ENCODE measurements at regions not wholly inside any gene's neighbourhood (a gene's known extent, or its start where the extent isn't known, plus 50 kb on each side); places are given as distances from the start of the nearest gene placed in this dataset.

DNA sequence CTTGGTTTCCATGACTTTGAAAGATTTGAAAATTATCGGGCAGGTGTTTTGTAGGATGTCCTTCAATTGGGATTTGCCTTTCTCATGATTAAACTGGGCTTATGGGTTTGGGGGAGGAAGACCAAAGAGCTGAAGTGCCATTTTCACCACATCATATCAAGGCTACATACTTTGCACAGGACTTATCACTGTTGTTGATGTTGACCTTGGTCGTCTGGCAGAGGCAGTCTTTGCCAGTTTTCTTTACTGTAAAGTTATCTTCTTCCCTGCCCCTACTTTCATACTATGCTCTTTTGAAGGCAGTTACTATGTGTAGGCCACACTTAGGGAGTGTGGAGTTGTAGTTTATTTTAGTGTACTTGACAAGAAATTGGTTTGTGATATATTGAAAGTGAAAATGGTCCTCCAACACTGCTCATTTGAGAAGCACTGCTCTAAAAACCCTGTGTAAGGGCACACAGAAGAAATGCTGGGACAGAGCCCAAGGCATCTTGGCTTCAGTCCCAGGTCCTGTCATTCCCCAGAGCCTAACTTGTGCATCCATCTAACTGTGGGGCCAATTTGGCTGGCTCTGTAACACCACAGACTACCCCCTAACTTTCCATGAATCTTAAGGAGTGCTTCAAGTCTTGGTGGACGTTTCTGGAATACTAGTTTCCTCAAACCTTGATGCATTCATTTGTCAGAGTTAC is 384.9 kb downstream of the KCNRG start:
- DNase-seq = peak; percentile 47

DNA sequence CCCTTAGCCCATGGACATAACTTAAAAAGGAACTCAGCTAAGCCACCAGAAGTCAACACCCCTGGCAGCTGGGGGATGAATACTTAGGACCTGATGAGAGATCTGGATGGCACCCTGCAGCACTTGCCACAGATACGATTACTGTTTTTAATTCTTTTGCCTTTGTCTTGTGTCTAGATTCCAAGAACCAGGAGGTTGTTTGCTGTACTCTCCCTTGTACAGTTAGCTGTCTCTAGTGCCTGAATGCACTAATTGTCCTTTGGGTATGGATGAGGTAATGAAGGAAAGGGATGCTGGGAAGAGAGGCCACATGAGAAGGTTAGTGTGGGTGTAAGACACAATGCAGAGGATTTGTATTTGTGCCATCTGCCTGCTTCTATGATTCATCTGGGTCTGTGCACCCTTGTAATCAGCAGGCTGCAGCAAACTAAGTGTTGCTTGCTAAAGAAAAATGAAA is 385.8 kb downstream of the KCNRG start:
- peak; percentile 84 for DNase-seq

GRCh38 chr13:50401721-50402465 is 386.6 kb downstream of the KCNRG start:
- peak; percentile 73 for DNase-seq

DNA sequence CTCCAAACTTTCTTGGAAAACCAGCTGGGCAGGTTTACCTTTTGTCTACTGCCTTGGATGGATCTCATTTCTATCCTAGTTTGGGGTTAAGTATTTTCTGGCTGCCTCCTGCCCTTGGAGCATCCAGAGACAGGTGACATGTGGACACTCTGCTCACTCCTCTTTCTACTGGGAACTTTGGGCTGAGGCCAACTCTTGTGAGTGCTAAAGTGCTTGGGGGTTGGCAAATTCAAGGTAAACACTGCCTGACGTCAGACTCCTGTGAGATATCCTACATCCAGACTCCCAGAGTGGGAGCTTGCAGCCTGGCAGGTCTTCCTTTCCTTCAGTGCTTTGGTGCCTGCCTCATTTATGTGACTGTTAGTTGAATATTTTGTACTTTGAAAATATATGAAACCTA is 388.1 kb downstream of the KCNRG start:
- DNase-seq = no peak

DNA sequence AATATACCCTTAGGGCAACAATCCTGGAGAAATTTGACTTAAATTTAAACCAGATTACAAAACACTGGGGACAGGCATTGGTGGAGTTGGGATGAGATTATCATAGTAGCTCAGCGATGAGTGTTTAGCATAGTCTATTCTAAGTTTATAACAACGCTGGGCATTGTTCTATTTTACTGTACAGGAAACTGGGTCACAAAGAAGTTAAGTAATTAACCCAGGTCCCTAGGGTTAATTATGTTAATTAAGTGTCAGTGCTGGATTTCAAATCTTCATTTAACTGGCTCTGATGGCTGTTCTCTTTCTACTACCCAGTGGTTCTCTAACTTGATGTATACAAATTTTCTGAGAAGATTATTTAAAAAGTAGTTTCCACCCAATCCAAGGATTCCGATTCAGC is 388.9 kb downstream of the KCNRG start:
- no peak for DNase-seq

DNA sequence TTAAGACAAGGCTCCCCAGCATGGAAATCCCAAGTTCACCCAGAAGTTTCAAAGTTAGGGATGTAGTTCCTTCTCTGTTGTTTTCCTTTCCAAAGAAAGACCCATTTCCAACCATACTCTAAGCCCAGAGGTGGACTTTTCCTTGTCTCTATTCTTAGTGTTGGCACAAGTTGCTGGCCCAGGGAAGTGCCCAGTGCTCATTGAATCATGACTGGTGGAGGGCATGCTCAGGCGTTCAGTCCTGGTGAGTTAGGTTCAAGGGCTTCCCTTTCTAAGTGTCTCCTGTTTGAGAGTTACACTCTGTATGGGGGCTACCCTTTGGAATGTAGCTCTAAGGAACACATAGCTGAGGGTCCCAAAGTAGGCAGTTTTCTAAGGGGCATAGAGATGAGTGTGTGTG is 389.5 kb downstream of the KCNRG start:
- DNase-seq = no peak

DNA sequence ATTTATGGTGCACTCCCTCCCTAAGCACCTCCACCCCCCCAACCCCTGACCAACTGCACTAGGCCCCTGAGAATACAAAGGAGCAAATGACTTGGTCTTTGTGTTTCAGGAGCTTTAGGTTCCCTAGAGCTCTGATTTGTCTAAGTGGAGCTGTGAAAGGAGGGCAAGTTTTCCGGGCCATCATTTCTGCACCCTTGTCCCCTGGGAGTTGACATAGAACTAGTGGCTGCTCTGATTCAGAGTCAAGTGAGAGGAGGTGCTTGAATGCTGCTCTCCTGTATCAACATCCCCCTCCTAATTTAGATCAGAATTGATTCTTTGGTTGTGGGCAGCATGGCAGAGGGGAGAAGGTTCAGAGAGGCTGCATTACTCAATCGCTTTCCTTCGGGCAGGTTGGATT is 391.6 kb downstream of the KCNRG start:
- DNase-seq = no peak

- DNase-seq = no peak
Measured at GRCh38 chr13:50408068-50408467, 392.8 kb downstream of the KCNRG start.

- DNase-seq = no peak
Measured at GRCh38 chr13:50409220-50409619, 394.0 kb downstream of the KCNRG start.

GRCh38 chr13:50410921-50411746 is 395.9 kb downstream of the KCNRG start:
- peak; percentile 95 for DNase-seq

- peak; percentile 9 for DNase-seq
Measured at GRCh38 chr13:50412046-50412617, 396.9 kb downstream of the KCNRG start.

DNA sequence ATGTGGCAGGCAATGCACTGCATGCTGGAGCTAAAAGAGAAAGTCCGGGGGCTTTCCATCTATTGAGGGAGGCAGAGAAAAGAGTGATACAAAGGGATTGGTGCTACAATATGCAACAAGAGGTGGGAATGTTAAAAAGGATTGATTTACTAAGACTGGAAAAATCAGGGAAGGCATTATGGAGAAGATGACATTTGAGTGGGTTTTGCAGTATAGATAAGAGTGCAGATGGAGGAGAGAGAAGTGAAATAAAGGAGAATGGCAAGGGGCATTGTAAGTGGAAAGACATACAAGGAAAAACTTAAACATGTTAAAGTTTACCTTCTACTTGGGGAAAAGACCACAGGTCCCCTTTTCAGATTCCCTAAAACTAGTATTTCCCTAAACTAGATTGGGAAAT is 399.4 kb downstream of the KCNRG start:
- no peak for DNase-seq

- DNase-seq = no peak
Measured at GRCh38 chr13:50415428-50415827, 400.2 kb downstream of the KCNRG start.

GRCh38 chr13:50417597-50417996 is 402.4 kb downstream of the KCNRG start:
- no peak for DNase-seq

GRCh38 chr13:50419331-50419865 is 404.2 kb downstream of the KCNRG start:
- DNase-seq = no peak

- DNase-seq = no peak
Measured at GRCh38 chr13:50419896-50420295, 404.7 kb downstream of the KCNRG start.

DNA sequence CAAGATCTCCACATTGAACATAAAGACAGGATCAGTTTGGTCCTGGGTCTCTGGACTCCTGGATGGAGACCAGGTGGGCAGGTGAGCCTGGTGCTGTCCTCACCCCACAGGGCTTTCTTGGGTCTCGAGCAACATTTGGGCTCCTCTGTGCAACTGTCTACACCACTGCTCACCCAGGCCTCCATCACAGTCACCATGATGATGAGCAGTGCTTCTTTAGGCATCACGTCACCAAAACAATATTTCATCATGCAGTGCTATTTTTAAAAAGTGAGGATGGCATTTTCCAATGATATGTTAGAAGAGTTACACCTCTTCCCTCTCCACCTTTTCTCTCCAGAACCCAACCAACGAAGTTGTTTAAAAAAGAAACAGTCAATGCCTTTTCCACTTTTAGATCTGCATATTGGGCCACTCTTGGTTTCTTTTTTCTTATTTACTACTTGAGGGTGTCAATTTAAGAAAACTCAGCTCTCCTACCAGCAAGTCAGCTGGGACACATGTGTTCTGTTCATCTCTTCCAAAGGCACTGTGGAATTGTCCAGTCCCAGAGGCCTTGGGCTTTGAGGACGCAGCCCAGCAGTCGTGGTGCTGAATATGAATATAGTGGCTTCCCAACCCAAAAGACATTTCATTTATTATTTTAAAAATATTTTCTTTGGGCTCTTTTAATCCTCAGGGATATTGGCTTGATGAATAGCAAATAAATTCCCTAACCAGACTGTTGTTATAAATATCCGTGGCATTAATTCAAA is 405.7 kb downstream of the KCNRG start:
- DNase-seq = no peak

GRCh38 chr13:50421473-50422130 is 406.4 kb downstream of the KCNRG start:
- peak; percentile 38 for DNase-seq

DNA sequence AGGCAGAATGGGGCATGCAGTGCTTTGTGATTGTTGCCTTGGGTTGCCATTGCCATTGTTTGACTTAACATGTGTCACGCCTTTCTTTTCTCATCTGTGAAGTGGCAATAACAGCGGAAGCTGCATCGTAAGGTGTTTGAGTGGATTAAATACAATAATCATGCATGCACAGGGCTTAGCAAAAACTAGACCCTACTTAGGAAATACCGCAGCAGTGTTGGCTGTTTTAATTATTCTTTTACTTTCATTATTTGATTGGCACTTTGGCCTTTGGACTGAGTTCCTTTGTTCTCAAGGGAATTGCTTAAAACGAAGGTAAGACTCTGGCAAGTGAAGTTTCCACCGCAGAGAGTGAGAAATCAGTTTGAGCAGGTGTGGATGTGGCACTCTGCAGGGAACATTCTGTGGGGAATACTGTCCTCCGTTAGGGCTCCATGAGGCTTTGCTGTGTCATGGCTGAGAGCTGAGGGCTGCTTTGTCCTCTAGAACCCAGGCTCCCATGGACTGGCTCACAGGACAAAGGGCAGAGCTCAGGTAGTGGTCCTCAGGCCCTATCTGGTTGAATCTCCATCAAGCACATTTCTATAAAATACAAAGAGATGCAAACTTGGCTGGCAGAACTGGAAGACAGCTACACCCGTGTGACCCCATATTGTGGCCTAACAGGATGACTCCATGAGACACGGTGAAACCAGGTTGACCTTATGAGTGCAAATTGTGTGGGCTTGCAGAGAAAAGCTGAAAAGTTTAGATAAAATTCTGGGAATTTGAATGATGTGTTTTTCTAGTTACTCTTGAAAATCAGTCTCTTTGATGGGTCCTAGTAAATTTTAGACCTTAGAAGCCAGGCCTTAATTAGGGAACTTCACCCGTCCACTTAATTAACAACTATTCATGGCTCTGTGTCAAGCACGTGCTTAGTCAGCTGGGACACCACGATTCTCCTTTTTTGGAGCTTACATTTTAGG is 407.2 kb downstream of the KCNRG start:
- no peak for DNase-seq

DNA sequence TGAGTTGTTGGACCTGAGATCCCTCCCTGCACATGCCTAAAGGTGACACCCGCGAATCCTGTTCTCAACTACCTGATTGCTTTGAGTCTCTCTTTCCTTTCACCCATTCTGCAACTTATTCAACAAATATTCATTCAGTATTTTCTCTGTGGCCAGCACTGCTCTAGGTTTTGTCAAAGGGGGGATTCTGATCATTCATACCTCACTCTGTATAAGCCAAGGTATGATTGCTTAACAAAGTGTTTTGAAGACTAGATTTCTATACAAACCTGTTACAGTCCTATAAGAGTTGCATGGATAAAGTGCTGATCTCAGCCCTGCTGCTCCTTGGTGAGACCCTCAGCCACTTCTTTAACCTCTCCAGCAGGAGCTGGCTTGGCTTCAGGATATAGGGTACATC is 409.7 kb downstream of the KCNRG start:
- no peak for DNase-seq

Measured in EL (cell line).